HepG2 (cell line): ENCODE measurements at regions not wholly inside any gene's neighbourhood (a gene's known extent, or its start where the extent isn't known, plus 50 kb on each side); places are given as distances from the start of the nearest gene placed in this dataset.

Experiments used
- ATAC-seq: fragments of 200-7000 bp; cut with Tn5 transposase; 3 replicates; pipeline ENCODE4 v1.9.1; 2020; ENCODE audit warnings: mild to moderate bottlenecking, moderate library complexity
- BruUV-seq: library from RNA; stranded (reverse); fragments of 400-500 nt; replicated peaks from 2 replicates; lab custom pipeline; 2021; lab: Mats Ljungman, UMichigan
- CTCF ChIA-PET: fragments of 300-600 bp; formaldehyde crosslinking; extraction: SDS; loops from one replicate; lab custom pipeline; 2021; ENCODE audit warnings: low total read pairs, inconsistent platforms, low intra/inter-chr PET ratio; lab: Yijun Ruan, JAX
- POLR2A ChIA-PET: fragments of 350-600 bp; sonication (Branson Sonifier 250); formaldehyde crosslinking; loops from one replicate; lab custom pipeline; 2020; ENCODE audit warnings: antibody characterized with exemption, inconsistent platforms; lab: Yijun Ruan, JAX
- DNase-seq: peaks from one replicate; pipeline ENCODE4 v3.0.0-alpha.2; 2015; ENCODE audit warnings: low spot score
- FAIRE-seq: peaks from 3 replicates; lab custom pipeline; 2011; peaks lifted over from hg19 to GRCh38; lab: Jason Lieb, UNC
- H2AFZ ChIP-seq: one replicate; pipeline ENCODE4 v1.6.1; 2011; ENCODE audit warnings: low read length, inconsistent platforms
- H3K27ac ChIP-seq: fragments of 300-600 bp; 3 replicates; pipeline ENCODE4 v1.8.0; 2011; ENCODE audit warnings: mixed run types, mild to moderate bottlenecking, mixed read lengths, low read length, inconsistent platforms; ENCODE audit not compliant: insufficient read depth; ENCODE audit errors: extremely low read length
- H3K27me3 ChIP-seq, 2 experiments: fragments of 200-600 bp in 1 of 2; 2 replicates in 1 of 2; 3 replicates in 1 of 2; pipeline versions ENCODE4 v1.6.0 to v1.8.0; 2011; ENCODE audit warnings: low read length in 2 of 2, mild to moderate bottlenecking in 2 of 2, moderate library complexity in 2 of 2, inconsistent platforms in 1 of 2; ENCODE audit not compliant: insufficient read depth in 2 of 2, control insufficient read depth in 1 of 2
- H3K36me3 ChIP-seq, 2 experiments: fragments of 200-600 bp in 1 of 2; replicated peaks in 1 of 2; 2 replicates in 1 of 2; 3 replicates in 1 of 2; pipeline versions ENCODE4 v1.5.1 to v1.8.0; 2011; ENCODE audit warnings: low read length in 2 of 2, inconsistent platforms in 1 of 2; ENCODE audit not compliant: insufficient read depth in 2 of 2, control insufficient read depth in 1 of 2
- H3K4me1 ChIP-seq: 2 replicates; pipeline ENCODE4 v1.5.1; 2012; ENCODE audit warnings: low read length, inconsistent platforms; ENCODE audit not compliant: insufficient read depth
- H3K4me2 ChIP-seq: 2 replicates; pipeline ENCODE4 v1.6.0; 2011; ENCODE audit warnings: low read depth, low read length, inconsistent platforms
- H3K4me3 ChIP-seq, 3 experiments: fragments of 200-600 bp in 1 of 3; sonication (generic), shearing (Covaris generic) in 1 of 3; replicated peaks in 1 of 3; 2 replicates each; pipeline ENCODE4 v1.5.1; 2011 to 2016; ENCODE audit warnings: low read length in 3 of 3, inconsistent platforms in 2 of 3, low read depth in 2 of 3, mild to moderate bottlenecking in 2 of 3, control low read depth in 1 of 3, mixed read lengths in 1 of 3; ENCODE audit not compliant: insufficient read depth in 1 of 3
- H3K79me2 ChIP-seq: one replicate; pipeline ENCODE4 v1.6.1; 2011; ENCODE audit warnings: low read length, inconsistent platforms; ENCODE audit not compliant: insufficient read depth
- H3K9ac ChIP-seq: 2 replicates; pipeline ENCODE4 v1.6.0; 2011; ENCODE audit warnings: mild to moderate bottlenecking, low read depth, low read length, inconsistent platforms; ENCODE audit not compliant: insufficient read depth
- H3K9me3 ChIP-seq: 2 replicates; pipeline ENCODE4 v1.5.1; 2012; ENCODE audit warnings: mild to moderate bottlenecking, low read length
- H4K20me1 ChIP-seq: 2 replicates; pipeline ENCODE4 v1.6.0; 2011; ENCODE audit warnings: inconsistent platforms, mild to moderate bottlenecking, low read length, moderate library complexity; ENCODE audit not compliant: insufficient read depth
- AKAP8 ChIP-seq: sonication (generic); formaldehyde crosslinking; IDR thresholded peaks from 2 replicates; pipeline ENCODE4 v1.5.1; 2020; ENCODE audit warnings: mild to moderate bottlenecking, missing genetic modification reagents
- BCL6 ChIP-seq: IDR thresholded peaks from 2 replicates; pipeline ENCODE4 v1.6.1; 2016; ENCODE audit warnings: missing genetic modification reagents, missing compliant biosample characterization
- ETV6 ChIP-seq: sonication (generic); formaldehyde crosslinking; conservative IDR thresholded peaks from 2 replicates; pipeline ENCODE4 v1.4.0; 2020; ENCODE audit warnings: missing genetic modification reagents
- GFI1 ChIP-seq: sonication (generic); formaldehyde crosslinking; IDR thresholded peaks from 2 replicates; pipeline ENCODE4 v1.5.0; 2020; ENCODE audit warnings: missing genetic modification reagents, mild to moderate bottlenecking, borderline replicate concordance
- PHB2 ChIP-seq: fragments of 450-650 bp; IDR thresholded peaks from 2 replicates; pipeline ENCODE4 v1.6.1; 2018; ENCODE audit not compliant: partially characterized antibody
- REL ChIP-seq: sonication (generic); formaldehyde crosslinking; conservative IDR thresholded peaks from 2 replicates; pipeline ENCODE4 v1.8.0; 2022; ENCODE audit warnings: mild to moderate bottlenecking, missing genetic modification reagents, moderate library complexity
- RELA ChIP-seq: sonication (generic); formaldehyde crosslinking; IDR thresholded peaks from 2 replicates; pipeline ENCODE4 v1.4.0; 2020; ENCODE audit warnings: missing genetic modification reagents
- SATB2 ChIP-seq: sonication (generic); formaldehyde crosslinking; IDR thresholded peaks from 2 replicates; pipeline ENCODE4 v1.5.0; 2020; ENCODE audit warnings: missing genetic modification reagents
- SCMH1 ChIP-seq: sonication (generic); formaldehyde crosslinking; IDR thresholded peaks from 2 replicates; pipeline ENCODE4 v1.9.0; 2021; ENCODE audit warnings: missing genetic modification reagents, mild to moderate bottlenecking, borderline replicate concordance
- TMF1 ChIP-seq: sonication (generic); formaldehyde crosslinking; IDR thresholded peaks from 2 replicates; pipeline ENCODE4 v1.8.1; 2022; ENCODE audit warnings: low read depth, missing genetic modification reagents
- ZNF121 ChIP-seq: sonication (generic); formaldehyde crosslinking; IDR thresholded peaks from 2 replicates; pipeline ENCODE4 v1.5.0; 2020; ENCODE audit warnings: mild to moderate bottlenecking, missing genetic modification reagents
- ZNF549 ChIP-seq: sonication (generic); formaldehyde crosslinking; IDR thresholded peaks from 2 replicates; pipeline ENCODE4 v1.5.0; 2020; ENCODE audit warnings: missing genetic modification reagents
- ZNF564 ChIP-seq: sonication (generic); formaldehyde crosslinking; IDR thresholded peaks from 2 replicates; pipeline ENCODE4 v1.8.1; 2023; ENCODE audit warnings: mild to moderate bottlenecking, missing genetic modification reagents
- ZNF720 ChIP-seq: sonication (generic); formaldehyde crosslinking; IDR thresholded peaks from 2 replicates; pipeline ENCODE4 v1.4.0; 2020; ENCODE audit warnings: missing genetic modification reagents
- ZNF75D ChIP-seq: sonication (generic); formaldehyde crosslinking; IDR thresholded peaks from 2 replicates; pipeline ENCODE4 v1.8.1; 2023; ENCODE audit warnings: missing genetic modification reagents, mild to moderate bottlenecking, borderline replicate concordance
- ZSCAN12 ChIP-seq: sonication (generic); formaldehyde crosslinking; IDR thresholded peaks from 2 replicates; pipeline ENCODE4 v1.9.0; 2021; ENCODE audit warnings: mild to moderate bottlenecking, missing genetic modification reagents
- WGBS: methylation state at CpG from one replicate; pipeline ENCODE4 v1.1.6; 2017; ENCODE audit warnings: low lambda C conversion rate; 5-methylcytosine and 5-hydroxymethylcytosine counted together
- in situ Hi-C: cut with HindIII; loops from 2 replicates; pipeline ENCODE4 v1.10.0; 2017; ENCODE audit warnings: low pct_unique_long_range_greater_than_20kb; ENCODE audit not compliant: extremely low pct_ligation_motif_present
- intact Hi-C: fragments of 100-400 bp; cut with micrococcal nuclease; formaldehyde crosslinking; loops from one replicate; pipeline ENCODE4 v1.10.0; 2022; ENCODE audit not compliant: unreplicated experiment
- TF ChIP-seq, protein P1 (sequence below): sonication (generic); formaldehyde crosslinking; IDR thresholded peaks from 2 replicates; pipeline ENCODE4 v1.4.0; 2020; ENCODE audit warnings: mild to moderate bottlenecking, missing genetic modification reagents

- Histone ChIP-seq H4K20me1 (no peaks in the 10 kb centered on the region), H3K36me3 (no peaks in the 10 kb centered on the region), H3K4me1 (no peaks in the 10 kb centered on the region), H3K9ac (no peak overlapping the region), H3K79me2 (no peaks in the 10 kb centered on the region), H3K27me3 (no peaks in the 10 kb centered on the region), H3K4me3 (no peak overlapping the region), H3K4me2 (no peak overlapping the region), H2AFZ (no peak overlapping the region), H3K27ac (no peak overlapping the region), H3K9me3 (no peaks in the 10 kb centered on the region)
- DNase-seq (no peak), FAIRE-seq (no peak), ATAC-seq (no peak)
- POLR2A ChIA-PET: no interaction called here
- in situ Hi-C loops (no loop called here), intact Hi-C loops (no loop called here)
- CTCF ChIA-PET: no interaction called here
- WGBS: 0% methylated on average over 3 of the region's 3 CpGs
- no TSS peak for BruUV-seq
- TF ChIP-seq REL (CRISPR knock-in tag) (no peak), ZNF720 (CRISPR knock-in tag) (no peak), AKAP8 (CRISPR knock-in tag) (no peak), ETV6 (CRISPR knock-in tag) (no peak), RELA (CRISPR knock-in tag) (no peak), ZSCAN12 (CRISPR knock-in tag) (no peak), ZNF75D (CRISPR knock-in tag) (no peak)
- TF ChIP-seq, protein P1, sequence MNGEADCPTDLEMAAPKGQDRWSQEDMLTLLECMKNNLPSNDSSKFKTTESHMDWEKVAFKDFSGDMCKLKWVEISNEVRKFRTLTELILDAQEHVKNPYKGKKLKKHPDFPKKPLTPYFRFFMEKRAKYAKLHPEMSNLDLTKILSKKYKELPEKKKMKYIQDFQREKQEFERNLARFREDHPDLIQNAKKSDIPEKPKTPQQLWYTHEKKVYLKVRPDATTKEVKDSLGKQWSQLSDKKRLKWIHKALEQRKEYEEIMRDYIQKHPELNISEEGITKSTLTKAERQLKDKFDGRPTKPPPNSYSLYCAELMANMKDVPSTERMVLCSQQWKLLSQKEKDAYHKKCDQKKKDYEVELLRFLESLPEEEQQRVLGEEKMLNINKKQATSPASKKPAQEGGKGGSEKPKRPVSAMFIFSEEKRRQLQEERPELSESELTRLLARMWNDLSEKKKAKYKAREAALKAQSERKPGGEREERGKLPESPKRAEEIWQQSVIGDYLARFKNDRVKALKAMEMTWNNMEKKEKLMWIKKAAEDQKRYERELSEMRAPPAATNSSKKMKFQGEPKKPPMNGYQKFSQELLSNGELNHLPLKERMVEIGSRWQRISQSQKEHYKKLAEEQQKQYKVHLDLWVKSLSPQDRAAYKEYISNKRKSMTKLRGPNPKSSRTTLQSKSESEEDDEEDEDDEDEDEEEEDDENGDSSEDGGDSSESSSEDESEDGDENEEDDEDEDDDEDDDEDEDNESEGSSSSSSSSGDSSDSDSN: no peak
Observed at GRCh38 chr5:30376848-30377247, 816.6 kb upstream of the CDH6 start.

- ChIA-PET CTCF (no interaction called here), POLR2A (no interaction called here)
- Histone ChIP-seq H2AFZ (no peak overlapping the region), H3K4me1 (no peaks in the 10 kb centered on the region), H3K4me2 (no peak overlapping the region), H3K9ac (no peak overlapping the region), H4K20me1 (no peaks in the 10 kb centered on the region), H3K27ac (no peak overlapping the region), H3K9me3 (no peaks in the 10 kb centered on the region), H3K4me3 (no peak overlapping the region), H3K36me3 (no peaks in the 10 kb centered on the region), H3K27me3 (no peaks in the 10 kb centered on the region), H3K79me2 (no peaks in the 10 kb centered on the region)
- in situ Hi-C loops (no loop called here), intact Hi-C loops (no loop called here)
- no TSS peak for BruUV-seq
- WGBS: 0% methylated on average over 4 of the region's 4 CpGs
- DNase-seq: no peak
- no peak for FAIRE-seq
- no peak for ATAC-seq
- TF ChIP-seq SCMH1 (CRISPR knock-in tag) (no peak), TMF1 (CRISPR knock-in tag) (no peak), ZNF549 (no peak), GFI1 (CRISPR knock-in tag) (no peak), SATB2 (CRISPR knock-in tag) (no peak), ZNF121 (CRISPR knock-in tag) (no peak), ZNF564 (CRISPR knock-in tag) (no peak), BCL6 (CRISPR knock-in tag) (no peak), PHB2 (no peak)
Observed at GRCh38 chr5:30368064-30368463, 825.4 kb upstream of the CDH6 start.
